Activated CD4-positive, alpha-beta T cell treated with anti-CD3 and anti-CD28 coated beads for 36 hours (primary cell): ENCODE measurements at regions not wholly inside any gene's neighbourhood (a gene's known extent, or its start where the extent isn't known, plus 50 kb on each side); places are given as distances from the start of the nearest gene placed in this dataset.

Experiments used
- ATAC-seq: fragments of 200-7000 bp; cut with Tn5 transposase; one replicate; pipeline ENCODE4 v1.10.0; 2021; ENCODE audit warnings: mild to moderate bottlenecking, moderate library complexity
- CTCF ChIA-PET: fragments of 350-600 bp; sonication (Branson Sonifier 250); formaldehyde crosslinking; loops from one replicate; lab custom pipeline; 2021; ENCODE audit warnings: antibody characterized with exemption; lab: Charles Lee
- POLR2A ChIA-PET: fragments of 350-600 bp; sonication (Branson Sonifier 250); formaldehyde crosslinking; loops from one replicate; lab custom pipeline; 2021; ENCODE audit warnings: antibody characterized with exemption, inconsistent platforms; lab: Charles Lee
- DNase-seq: peaks from one replicate; pipeline ENCODE4 v3.0.0-alpha.2; 2020
- H3K27ac Mint-ChIP-seq: one replicate; pipeline ENCODE4 v1.8.0; 2021; ENCODE audit warnings: mixed read lengths
- H3K27me3 Mint-ChIP-seq: one replicate; pipeline ENCODE4 v1.8.0; 2021; ENCODE audit warnings: mixed read lengths
- H3K36me3 Mint-ChIP-seq: one replicate; pipeline ENCODE4 v1.8.0; 2021; ENCODE audit warnings: low read depth, mixed read lengths
- H3K4me1 Mint-ChIP-seq: one replicate; pipeline ENCODE4 v1.8.0; 2021; ENCODE audit warnings: mixed read lengths
- H3K4me3 Mint-ChIP-seq: one replicate; pipeline ENCODE4 v1.8.0; 2021; ENCODE audit warnings: mild to moderate bottlenecking, moderate library complexity, mixed read lengths
- H3K9me3 Mint-ChIP-seq: one replicate; pipeline ENCODE4 v1.8.0; 2021; ENCODE audit warnings: low read depth, mixed read lengths
- intact Hi-C, 2 experiments: fragments of 100-400 bp; cut with DNase I in 1 of 2; cut with micrococcal nuclease in 1 of 2; formaldehyde crosslinking; loops; one replicate each; pipeline versions ENCODE4 v1.14.2 to v1.15.1; 2022 to 2024; cut with DNase I, micrococcal nuclease

GRCh38 chr10:53108317-53108934 is 335.8 kb upstream of the MBL2 start:
- ChIA-PET CTCF (no interaction called here), POLR2A (no interaction called here)
- H3K27ac Mint-ChIP-seq = no peak overlapping the region
- intact Hi-C loops = no loop called here
- H3K36me3 Mint-ChIP-seq = no peaks in the 10 kb centered on the region
- no peak overlapping the region for H3K4me3 Mint-ChIP-seq
- peaks cover 4% of the 10 kb centered on the region for H3K4me1 Mint-ChIP-seq
- no peaks in the 10 kb centered on the region for H3K27me3 Mint-ChIP-seq
- ATAC-seq (no peak), DNase-seq (no peak)
- H3K9me3 Mint-ChIP-seq = peaks cover 3% of the 10 kb centered on the region

GRCh38 chr10:53107711-53108110 is 335.1 kb upstream of the MBL2 start:
- POLR2A ChIA-PET = no interaction called here
- peaks cover 4% of the 10 kb centered on the region for H3K4me1 Mint-ChIP-seq
- H3K36me3 Mint-ChIP-seq = no peaks in the 10 kb centered on the region
- CTCF ChIA-PET = interaction anchor here (1.0 kb wide), 1 partner anchor 58 kb away, joined by 4 read pairs; no protein-coding TSS in a partner anchor
- no peak overlapping the region for H3K27ac Mint-ChIP-seq
- H3K9me3 Mint-ChIP-seq = peaks cover 3% of the 10 kb centered on the region
- no peaks in the 10 kb centered on the region for H3K27me3 Mint-ChIP-seq
- H3K4me3 Mint-ChIP-seq = no peak overlapping the region
- ATAC-seq (no peak), DNase-seq (no peak)
- intact Hi-C loops = no loop called here

DNA sequence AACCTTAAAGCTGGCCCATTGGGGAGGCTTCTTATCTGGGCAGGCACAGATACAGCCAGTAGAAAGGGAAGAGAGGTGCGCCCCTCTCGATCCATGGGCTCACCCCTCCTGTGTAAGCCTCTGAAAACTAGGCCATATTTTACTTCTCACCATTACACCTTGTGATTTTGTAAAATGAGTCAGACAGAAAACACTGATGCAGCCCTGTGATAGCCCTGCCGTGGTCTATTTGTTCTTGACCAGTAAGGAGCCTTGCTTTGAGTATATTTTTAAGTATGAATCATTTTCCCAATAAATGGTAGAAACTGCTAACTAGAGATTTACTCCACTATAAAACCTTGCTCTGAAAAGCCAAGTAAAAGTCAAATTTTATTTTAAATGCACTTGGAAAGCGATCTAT is 329.8 kb upstream of the MBL2 start:
- DNase-seq = no peak
- Mint-ChIP-seq H3K27ac (no peak overlapping the region), H3K27me3 (no peaks in the 10 kb centered on the region), H3K36me3 (no peaks in the 10 kb centered on the region), H3K4me3 (no peak overlapping the region), H3K4me1 (no peaks in the 10 kb centered on the region), H3K9me3 (peaks cover 6% of the 10 kb centered on the region)
- CTCF ChIA-PET = no interaction called here
- ATAC-seq = no peak
- POLR2A ChIA-PET = no interaction called here
- intact Hi-C loops = no loop called here

GRCh38 chr10:53093878-53094277 is 321.3 kb upstream of the MBL2 start:
- no peak overlapping the region for H3K27ac Mint-ChIP-seq
- H3K4me1 Mint-ChIP-seq = no peaks in the 10 kb centered on the region
- intact Hi-C loops = no loop called here
- ChIA-PET CTCF (no interaction called here), POLR2A (no interaction called here)
- no peaks in the 10 kb centered on the region for H3K27me3 Mint-ChIP-seq
- H3K36me3 Mint-ChIP-seq = no peaks in the 10 kb centered on the region
- H3K4me3 Mint-ChIP-seq = no peak overlapping the region
- peaks cover 6% of the 10 kb centered on the region for H3K9me3 Mint-ChIP-seq
- ATAC-seq (no peak), DNase-seq (no peak)

DNA sequence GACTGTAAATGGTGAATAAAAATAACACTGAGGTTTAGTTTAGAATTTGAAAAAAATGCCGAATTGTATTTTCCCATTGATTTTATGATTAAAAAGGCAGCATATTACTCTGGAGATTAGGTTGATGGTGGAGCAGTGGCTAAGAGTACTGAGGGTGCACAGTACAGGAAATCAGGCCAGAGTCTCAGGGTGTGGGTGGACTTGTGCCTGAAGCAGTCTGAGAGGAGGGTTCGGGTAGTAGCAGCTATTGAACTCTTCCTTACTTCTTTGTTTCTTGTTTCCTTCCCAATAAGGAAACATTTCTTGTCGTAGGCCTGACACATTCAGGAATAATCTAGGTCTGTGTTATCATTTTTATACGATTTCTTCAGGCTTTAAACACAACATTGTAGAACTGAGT is 319.0 kb upstream of the MBL2 start:
- ChIA-PET CTCF (no interaction called here), POLR2A (no interaction called here)
- H3K4me1 Mint-ChIP-seq = no peaks in the 10 kb centered on the region
- H3K27me3 Mint-ChIP-seq = no peaks in the 10 kb centered on the region
- H3K4me3 Mint-ChIP-seq = no peak overlapping the region
- H3K9me3 Mint-ChIP-seq = no peaks in the 10 kb centered on the region
- no peak overlapping the region for H3K27ac Mint-ChIP-seq
- H3K36me3 Mint-ChIP-seq = no peaks in the 10 kb centered on the region
- no peak for ATAC-seq
- no peak for DNase-seq
- intact Hi-C loops = no loop called here

GRCh38 chr10:53088961-53089360 is 316.4 kb upstream of the MBL2 start:
- ChIA-PET CTCF (no interaction called here), POLR2A (no interaction called here)
- no peak for DNase-seq
- intact Hi-C loops = no loop called here
- Mint-ChIP-seq H3K4me3 (no peak overlapping the region), H3K9me3 (peaks cover 2% of the 10 kb centered on the region), H3K27me3 (no peaks in the 10 kb centered on the region), H3K4me1 (no peaks in the 10 kb centered on the region), H3K36me3 (no peaks in the 10 kb centered on the region), H3K27ac (no peak overlapping the region)
- no peak for ATAC-seq

- Mint-ChIP-seq H3K4me3 (no peak overlapping the region), H3K27me3 (no peaks in the 10 kb centered on the region)
These were observed 306.7 kb upstream of the MBL2 start for GRCh38 chr10:53079283-53079682.

DNA sequence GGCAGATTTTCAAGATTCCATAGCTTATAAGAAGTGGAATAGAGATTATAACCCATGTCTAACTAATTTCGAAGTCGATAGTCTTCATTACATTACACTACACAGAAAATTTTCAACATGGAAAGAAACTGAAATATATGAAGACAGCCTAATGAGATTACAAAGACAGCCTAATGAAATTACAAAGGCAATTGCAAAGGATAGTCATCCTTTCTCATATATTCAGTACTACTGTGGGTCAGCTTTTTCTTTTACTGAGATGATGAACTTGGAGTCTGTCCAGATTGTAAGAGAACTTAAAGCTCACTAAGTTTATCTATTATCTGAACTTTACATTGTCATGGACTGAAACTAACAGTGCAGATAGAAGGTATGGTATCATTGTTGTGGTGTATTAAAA is 304.4 kb upstream of the MBL2 start:
- CTCF ChIA-PET = no interaction called here
- intact Hi-C loops = no loop called here

More at GRCh38 chr10:53079283-53079682, 306.7 kb upstream of the MBL2 start:
- ChIA-PET CTCF (interaction anchor here (1.0 kb wide), 1 partner anchor 69 kb away, joined by 4 read pairs; no protein-coding TSS in a partner anchor), POLR2A (no interaction called here)
- H3K36me3 Mint-ChIP-seq = no peaks in the 10 kb centered on the region
- H3K27ac Mint-ChIP-seq = no peak overlapping the region
- intact Hi-C loops = no loop called here
- no peak for ATAC-seq
- peaks cover 5% of the 10 kb centered on the region for H3K9me3 Mint-ChIP-seq
- no peak for DNase-seq
- H3K4me1 Mint-ChIP-seq = no peaks in the 10 kb centered on the region

GRCh38 chr10:53075469-53075868 is 302.9 kb upstream of the MBL2 start:
- no peak for DNase-seq
- H3K4me1 Mint-ChIP-seq = no peaks in the 10 kb centered on the region
- no peak for ATAC-seq
- no peak overlapping the region for H3K27ac Mint-ChIP-seq
- no peak overlapping the region for H3K4me3 Mint-ChIP-seq
- ChIA-PET CTCF (no interaction called here), POLR2A (no interaction called here)
- peaks cover 2% of the 10 kb centered on the region for H3K9me3 Mint-ChIP-seq
- no peaks in the 10 kb centered on the region for H3K36me3 Mint-ChIP-seq
- intact Hi-C loops = no loop called here
- no peaks in the 10 kb centered on the region for H3K27me3 Mint-ChIP-seq

More for the DNA sequence above, 304.4 kb upstream of the MBL2 start:
- DNase-seq (no peak), ATAC-seq (no peak)
- no peaks in the 10 kb centered on the region for H3K4me1 Mint-ChIP-seq
- no peak overlapping the region for H3K4me3 Mint-ChIP-seq
- peaks cover 2% of the 10 kb centered on the region for H3K9me3 Mint-ChIP-seq
- no peaks in the 10 kb centered on the region for H3K27me3 Mint-ChIP-seq
- POLR2A ChIA-PET = no interaction called here
- no peaks in the 10 kb centered on the region for H3K36me3 Mint-ChIP-seq
- no peak overlapping the region for H3K27ac Mint-ChIP-seq

DNA sequence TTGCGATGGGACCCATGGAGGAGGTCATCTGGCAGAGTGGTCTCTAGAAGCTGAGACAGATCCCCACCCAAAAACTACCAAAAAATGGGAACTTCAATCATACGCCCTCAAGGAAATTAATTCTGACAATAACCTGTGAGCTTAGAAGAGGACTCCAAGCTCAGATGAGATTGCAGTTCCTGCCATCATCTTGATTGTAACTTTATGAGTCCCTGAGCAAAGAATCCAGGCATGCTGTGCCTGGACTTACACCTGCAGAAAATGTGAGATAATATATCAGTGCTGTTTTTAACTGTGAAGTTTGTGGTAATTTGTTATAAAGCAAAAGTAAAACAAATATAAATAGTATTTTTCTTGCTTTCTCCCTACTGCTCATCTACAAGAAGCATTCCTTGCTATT is 299.6 kb upstream of the MBL2 start:
- Mint-ChIP-seq H3K36me3 (no peaks in the 10 kb centered on the region), H3K9me3 (peaks cover 2% of the 10 kb centered on the region), H3K4me1 (no peaks in the 10 kb centered on the region), H3K4me3 (no peak overlapping the region), H3K27ac (no peak overlapping the region), H3K27me3 (no peaks in the 10 kb centered on the region)
- CTCF ChIA-PET = no interaction called here
- intact Hi-C loops = no loop called here
- DNase-seq = no peak
- POLR2A ChIA-PET = no interaction called here
- no peak for ATAC-seq

DNA sequence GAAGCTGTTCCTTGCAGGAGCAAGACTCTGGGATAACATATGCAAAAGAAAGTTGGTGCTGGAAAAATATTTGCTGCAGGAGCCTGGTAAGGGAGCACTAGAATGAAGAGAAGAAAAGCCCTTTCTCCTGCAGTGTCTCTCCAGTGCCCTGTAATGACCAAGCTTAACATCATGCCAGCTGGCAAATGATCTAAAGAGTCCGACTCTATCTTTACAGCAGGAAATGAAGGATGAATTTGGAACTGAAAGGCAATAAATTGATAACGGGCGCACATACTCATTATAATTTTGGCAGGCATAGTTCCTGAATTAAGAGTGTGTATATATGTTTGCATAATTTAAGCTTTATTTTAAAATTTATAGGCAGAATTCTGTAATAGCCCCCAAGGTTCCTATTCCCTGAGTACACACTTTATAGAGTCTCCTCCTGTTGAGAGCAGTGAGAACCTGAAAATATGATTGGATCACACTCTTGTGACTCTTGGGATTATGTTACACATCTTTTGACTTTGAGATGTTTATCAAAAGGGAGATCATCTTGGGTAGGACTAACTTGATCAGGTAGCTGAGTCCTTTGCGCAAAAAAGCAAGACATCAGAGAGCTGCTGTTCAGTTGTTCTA is 299.0 kb upstream of the MBL2 start:
- H3K4me1 Mint-ChIP-seq = no peaks in the 10 kb centered on the region
- peaks cover 2% of the 10 kb centered on the region for H3K9me3 Mint-ChIP-seq
- H3K4me3 Mint-ChIP-seq = no peak overlapping the region
- no peaks in the 10 kb centered on the region for H3K27me3 Mint-ChIP-seq
- no peak overlapping the region for H3K27ac Mint-ChIP-seq
- intact Hi-C loops = no loop called here
- no peak for DNase-seq
- H3K36me3 Mint-ChIP-seq = no peaks in the 10 kb centered on the region
- ATAC-seq = no peak
- CTCF ChIA-PET = interaction anchor here (0.7 kb wide), 1 partner anchor 123 kb away, joined by 3 read pairs; no protein-coding TSS in a partner anchor
- POLR2A ChIA-PET = no interaction called here

- ATAC-seq = no peak
- POLR2A ChIA-PET = no interaction called here
- DNase-seq = no peak
- no peaks in the 10 kb centered on the region for H3K9me3 Mint-ChIP-seq
- intact Hi-C loops = no loop called here
- H3K4me1 Mint-ChIP-seq = no peaks in the 10 kb centered on the region
- no peak overlapping the region for H3K4me3 Mint-ChIP-seq
- CTCF ChIA-PET = no interaction called here
- no peaks in the 10 kb centered on the region for H3K27me3 Mint-ChIP-seq
- no peak overlapping the region for H3K27ac Mint-ChIP-seq
- no peaks in the 10 kb centered on the region for H3K36me3 Mint-ChIP-seq
These were observed 296.4 kb upstream of the MBL2 start for GRCh38 chr10:53069013-53069412.
